HG03342 (cell line): ENCODE measurements at regions not wholly inside any gene's neighbourhood (a gene's known extent, or its start where the extent isn't known, plus 50 kb on each side); places are given as distances from the start of the nearest gene placed in this dataset.
A peak's percentile ranks its signal among the peaks of the same experiment; 100 is the strongest.

ENCODE experiments used
- ATAC-seq: cut with Tn5 transposase; IDR thresholded peaks from one replicate; pipeline ENCODE4 v1.9.1; 2021; ENCODE audit warnings: mild to moderate bottlenecking, moderate library complexity; ENCODE audit not compliant: unreplicated experiment

DNA sequence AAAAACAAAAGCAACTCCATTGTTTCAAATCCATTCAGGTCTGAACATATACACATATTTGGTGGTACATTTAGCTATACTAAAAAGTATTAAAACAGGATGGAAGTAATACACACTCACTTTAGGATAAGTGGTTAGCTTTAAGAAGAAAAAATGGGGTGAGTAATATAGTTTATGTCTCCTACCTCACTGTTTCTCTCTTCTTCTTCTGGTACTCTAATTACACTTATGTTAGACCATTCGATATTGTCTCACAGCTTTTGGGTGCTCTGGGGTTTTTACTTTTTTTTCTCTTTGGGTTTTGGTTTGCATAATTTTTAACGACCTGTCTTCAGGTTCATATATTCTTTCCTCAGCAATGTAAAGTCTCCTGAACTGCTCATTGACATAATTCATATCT lies 75.4 kb upstream of the AKAP13 start:
- ATAC-seq: no peak

DNA sequence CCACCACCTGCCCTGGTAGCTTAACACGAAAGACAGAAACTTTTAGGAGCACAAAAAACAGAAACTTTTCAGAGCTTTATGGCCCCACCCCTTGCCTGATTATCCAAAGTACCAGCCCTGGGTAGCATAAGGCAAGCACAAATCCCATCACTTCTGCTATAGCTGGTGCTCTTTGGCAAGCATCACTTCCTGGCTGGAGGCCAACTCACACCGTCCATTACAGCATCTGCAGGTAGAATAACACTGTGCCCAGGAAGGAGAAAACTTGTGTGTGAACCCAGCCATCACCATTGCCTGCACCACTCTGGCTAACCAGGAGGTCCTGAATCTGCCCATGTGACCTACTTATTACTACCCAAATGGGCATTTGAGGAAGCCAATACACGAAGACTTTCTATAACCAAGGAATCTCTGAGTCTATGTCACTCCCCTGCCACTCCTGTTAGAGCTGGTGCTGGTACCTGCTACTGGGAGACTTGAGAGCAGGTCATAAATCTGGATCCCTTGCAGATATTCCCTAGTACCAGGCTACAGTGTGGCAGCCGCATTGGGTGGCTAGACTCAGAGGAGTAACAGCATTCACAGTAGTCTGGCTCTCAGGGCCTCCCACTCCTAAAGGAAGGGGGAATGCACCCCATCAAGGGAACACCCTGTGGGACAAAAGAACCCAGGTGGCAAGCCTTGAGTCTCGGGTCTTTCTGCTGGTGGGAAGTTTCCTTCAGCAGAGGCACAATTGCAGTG lies 73.3 kb upstream of the AKAP13 start:
- no peak for ATAC-seq

DNA sequence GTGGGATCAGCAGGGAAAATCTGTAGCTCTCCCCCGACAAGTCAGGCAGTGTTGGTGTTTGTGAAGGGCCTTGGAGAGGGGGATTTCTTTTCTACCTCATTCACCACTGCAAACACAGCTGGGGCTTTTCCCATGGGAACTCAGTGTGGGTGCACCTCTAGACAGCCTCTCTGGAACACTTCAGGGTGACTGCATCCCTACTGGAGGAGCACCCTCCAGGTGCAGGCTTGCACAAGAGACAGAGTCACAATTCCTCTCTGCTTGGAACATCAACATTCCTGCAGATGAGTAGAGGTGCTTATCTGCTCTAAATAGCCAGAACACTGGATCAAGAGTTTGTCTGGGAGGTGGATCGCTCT lies 72.7 kb upstream of the AKAP13 start:
- ATAC-seq: no peak

DNA sequence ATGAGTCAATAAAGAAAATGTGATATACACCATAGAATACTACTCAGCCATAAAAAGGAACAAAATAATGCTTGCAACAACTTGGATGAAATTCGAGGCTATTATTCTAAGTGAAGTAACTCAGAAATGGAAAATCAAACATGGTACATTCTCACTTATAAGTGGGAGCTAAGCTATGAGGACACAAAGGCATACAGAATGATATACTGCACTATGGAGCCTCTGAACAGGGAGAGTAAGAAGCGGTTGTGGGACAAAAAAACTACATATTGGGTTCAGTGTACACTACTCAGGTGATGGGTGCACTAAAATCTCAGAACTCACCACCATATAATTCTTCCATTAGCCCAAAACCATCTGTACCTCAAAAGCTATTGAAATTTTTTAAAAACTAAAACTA lies 68.8 kb upstream of the AKAP13 start:
- ATAC-seq: no peak

DNA sequence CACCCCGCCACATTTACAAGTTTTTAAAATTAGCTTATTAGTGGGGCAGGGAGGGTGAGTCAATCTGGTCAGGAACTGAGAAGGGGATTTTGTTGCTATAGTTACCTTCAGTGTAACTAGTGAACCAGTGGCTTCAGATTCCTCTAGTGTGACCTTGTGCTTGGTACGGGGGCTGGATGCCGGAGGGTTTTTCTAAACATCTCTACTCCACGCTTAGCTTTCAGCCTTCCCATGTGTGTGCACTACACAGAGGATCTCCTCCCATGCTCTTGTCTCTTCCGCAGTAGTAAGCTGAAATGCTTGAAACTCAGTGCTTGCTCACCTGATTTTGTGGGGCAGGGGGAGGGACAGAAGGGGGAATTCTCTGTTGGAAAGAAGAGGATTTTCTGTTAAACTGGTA lies 67.9 kb upstream of the AKAP13 start:
- ATAC-seq: peak; percentile 97

DNA sequence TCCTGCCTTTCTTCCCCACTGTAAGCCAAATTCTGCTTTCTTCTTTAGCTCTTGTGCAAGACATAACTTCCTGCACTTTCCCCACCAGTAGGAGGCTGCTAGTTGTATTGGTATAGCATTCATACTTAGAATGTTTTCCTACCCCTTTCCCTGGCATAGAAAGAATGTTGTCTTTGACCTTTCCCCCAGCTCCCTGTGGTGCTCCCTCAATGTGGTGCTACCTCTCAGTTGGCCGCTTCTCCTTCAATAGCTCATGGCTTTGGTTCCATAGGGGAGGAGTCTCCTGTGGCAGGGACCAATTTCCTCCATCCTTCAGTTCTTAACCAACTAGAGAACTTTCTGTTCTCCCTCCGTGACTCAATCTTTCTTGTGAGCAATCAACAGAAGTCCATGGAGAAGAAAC lies 67.5 kb upstream of the AKAP13 start:
- ATAC-seq: peak; percentile 18

DNA sequence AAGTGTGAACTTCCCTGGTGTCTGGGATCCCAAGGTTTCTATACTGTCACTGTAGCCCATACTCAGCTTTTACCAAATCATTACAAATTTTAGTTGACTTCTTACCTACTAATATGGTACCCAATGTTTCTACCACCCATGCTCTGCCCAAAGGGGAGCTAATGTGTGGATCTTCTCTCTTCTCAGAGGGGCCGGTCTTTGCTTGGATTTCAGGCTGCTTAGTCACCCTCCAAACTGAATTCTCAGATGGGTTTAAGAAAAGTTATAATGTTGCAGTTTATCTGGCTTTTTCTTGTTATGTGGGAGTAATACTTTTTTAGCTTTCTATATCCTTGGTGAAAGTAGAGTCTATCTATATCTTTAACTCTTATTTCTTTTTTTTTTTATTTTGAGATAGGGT lies 67.1 kb upstream of the AKAP13 start:
- no peak for ATAC-seq

DNA sequence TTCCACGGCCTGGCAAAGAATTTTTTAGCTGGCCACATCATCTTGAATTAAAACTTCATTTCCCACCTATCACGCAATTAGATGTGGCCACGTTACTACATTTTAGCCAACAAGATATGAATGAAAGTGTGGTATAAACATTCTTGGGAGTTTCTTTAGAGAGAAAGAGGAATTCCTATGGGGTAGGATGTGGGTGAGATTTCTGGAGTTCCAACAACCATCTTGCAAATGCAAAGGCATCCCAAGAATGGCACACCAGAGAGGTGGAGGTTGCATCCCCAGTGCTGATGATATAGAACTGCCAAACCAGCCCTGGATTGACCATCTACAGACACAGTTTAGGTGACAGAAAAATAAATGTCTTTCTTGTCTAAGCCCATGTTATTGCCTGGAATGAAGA lies 66.3 kb upstream of the AKAP13 start:
- no peak for ATAC-seq

DNA sequence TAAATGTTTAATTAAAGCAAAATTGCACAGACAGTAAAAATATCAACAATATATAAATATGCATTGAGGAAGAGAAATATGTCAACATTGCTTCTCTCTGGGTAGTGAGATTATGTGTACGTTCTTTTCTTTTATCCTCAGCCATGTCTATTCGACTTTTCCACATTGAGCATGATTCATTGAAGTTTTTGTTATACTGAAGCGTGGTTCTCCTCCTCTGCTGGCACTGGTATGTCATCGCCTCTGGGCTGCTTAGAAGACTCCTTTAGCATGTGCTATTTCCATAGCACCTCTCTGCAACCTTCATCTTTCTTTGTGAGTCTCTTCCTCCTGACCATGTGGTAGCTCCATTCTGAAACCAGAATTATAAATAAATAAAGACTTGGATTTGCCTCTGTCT lies 65.8 kb upstream of the AKAP13 start:
- ATAC-seq: no peak

DNA sequence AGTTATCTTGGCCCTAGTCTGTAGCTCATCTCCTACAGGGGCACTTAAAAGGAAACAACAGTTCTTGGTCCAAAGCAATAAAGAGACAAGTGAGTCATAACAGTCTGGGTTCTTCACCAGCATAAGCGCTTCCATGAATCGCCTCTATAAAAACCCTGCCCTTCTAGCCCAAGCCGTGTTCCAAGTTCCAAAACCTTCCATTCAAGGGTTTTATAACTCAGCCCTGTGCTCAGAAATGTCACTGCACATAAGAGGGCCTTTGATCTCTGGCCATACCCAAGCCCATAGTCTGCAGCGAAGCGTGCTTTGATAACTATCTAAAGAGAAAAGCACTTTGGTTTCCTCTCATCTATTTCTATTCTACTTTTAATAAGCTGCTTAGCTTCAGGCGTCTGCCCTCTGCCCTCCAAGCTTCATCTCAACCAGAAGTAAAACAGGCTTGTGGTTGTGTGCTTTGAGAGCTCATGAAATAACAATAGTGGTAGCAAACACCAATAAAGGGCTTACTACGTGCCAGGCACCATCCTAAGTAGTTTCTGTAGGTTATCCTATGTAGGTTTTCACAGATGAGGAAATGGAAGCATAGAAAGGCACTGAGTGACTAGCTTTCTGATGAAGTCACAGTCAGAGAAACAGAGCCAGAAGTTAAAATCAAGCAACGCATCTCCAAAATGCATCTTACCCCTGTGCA lies 64.0 kb upstream of the AKAP13 start:
- no peak for ATAC-seq

DNA sequence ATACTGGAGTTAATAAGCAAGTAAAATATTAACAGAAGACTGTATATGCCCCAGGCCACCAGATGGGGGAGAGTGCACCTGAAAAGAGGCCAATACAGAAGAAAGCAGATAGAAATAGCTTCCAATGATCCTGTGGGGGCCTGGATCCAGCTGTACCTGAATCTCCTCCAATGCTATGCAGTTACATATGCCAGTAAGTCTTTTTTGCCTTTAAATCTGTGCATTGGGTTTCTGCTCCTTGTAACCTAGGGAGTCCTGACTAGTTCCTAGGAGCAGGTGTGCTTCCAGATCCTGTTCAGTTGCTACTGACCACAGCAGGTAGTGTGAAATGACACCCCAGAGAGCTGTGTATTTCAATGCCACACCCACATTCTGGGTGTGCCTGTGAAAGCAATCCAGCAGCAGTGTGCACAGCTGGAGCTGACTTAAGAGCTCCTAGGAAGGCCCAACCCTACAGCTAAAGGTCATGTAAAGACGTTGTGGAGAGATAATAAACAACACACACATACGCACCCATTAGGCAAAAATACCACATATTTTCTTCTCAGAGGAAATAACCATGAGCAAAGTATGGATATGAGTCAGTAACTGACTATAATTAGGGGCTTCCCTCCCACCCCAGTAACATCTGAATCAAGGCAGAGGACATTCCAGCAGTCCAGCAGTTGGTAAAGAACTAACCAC lies 62.2 kb upstream of the AKAP13 start:
- peak; percentile 90 for ATAC-seq

DNA sequence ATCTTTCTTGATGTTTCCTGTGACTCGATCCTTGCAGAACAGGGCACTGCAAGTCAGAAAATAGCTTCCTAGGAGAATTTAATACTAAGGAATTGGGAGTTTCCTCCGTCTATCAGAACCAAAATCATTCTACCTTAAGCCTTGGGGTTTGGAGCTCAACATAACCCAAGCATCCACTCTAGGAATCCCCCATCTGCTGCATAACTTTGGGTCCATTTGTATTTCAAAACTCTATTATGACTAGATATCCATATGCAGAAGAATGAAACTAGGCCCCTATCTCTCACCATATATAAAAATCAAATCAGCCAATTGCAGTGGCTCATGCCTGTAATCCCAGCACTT lies 61.7 kb upstream of the AKAP13 start:
- peak; percentile 21 for ATAC-seq

DNA sequence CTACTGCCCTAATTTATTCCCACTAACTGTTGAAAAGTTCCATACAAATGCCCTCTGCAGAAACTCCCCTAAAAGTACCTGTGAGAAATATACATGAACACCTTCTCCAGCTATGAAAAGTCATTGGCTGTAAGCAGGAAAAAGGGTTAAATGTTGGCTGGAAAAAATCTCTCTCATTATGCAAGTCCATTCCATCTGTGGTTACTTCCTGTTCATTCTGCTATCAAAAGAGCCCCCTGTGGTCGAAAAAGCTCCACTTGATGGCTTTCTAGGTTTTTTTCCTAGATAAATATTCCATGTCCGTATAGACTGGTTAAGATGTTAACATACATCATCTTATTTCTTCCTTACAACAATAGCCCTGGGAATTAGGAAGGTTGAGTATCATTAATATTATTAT lies 56.2 kb upstream of the AKAP13 start:
- ATAC-seq: no peak

DNA sequence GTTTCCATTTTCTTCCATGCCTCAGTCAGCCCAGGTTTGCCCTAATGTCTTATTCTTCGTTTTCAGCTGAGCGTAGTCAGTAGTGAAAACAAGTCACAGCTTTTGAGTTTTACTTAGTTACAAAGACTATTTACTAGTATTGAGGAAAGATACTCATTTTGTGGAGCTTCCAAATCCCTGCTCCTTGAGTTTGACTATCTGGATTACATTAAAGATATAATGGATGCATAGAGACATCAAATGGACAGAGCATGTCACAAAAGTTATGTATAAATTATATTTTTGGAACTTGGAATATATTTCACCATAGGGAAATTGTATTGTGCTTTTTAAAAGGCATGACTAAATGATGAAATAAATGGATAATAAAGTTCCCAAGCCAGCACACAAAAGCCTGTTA lies 54.6 kb upstream of the AKAP13 start:
- no peak for ATAC-seq

DNA sequence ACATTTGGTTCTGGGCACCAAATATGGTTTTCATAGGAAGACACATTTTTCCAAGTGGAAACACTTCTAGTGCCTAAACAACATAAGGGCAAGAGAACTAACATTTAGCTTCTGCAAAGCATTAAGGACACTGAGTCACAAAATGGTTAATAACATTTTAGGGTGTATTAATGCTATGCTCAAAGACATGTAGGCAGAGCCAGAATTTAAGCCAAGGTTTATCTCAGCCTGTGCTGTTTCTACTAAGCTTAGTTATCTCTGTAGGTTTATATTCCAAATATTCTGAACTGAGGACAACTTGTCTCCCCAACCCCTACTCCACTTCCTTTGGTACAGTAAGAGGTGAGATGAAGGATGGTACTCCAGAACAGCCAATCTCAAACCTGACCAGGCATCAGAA lies 54.1 kb upstream of the AKAP13 start:
- ATAC-seq: no peak

DNA sequence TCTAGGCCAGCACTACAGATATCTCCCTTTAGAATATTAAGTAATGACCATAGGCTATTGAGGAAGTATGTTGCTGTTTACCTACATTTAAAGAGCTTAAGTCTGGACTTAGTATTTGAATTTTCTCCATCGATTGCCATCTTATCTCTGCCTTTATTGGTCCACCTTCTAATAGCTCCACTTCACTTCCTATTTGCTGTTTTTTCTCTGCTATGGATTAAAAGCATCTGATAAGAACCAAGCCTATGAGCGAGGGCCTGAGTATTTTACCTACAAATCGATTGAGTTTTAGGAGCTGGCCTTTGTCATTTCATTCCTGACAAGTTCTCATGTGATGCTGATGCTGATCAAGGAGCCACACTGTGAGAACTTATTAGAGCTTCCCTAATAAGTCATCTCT lies 52.6 kb upstream of the AKAP13 start:
- no peak for ATAC-seq

DNA sequence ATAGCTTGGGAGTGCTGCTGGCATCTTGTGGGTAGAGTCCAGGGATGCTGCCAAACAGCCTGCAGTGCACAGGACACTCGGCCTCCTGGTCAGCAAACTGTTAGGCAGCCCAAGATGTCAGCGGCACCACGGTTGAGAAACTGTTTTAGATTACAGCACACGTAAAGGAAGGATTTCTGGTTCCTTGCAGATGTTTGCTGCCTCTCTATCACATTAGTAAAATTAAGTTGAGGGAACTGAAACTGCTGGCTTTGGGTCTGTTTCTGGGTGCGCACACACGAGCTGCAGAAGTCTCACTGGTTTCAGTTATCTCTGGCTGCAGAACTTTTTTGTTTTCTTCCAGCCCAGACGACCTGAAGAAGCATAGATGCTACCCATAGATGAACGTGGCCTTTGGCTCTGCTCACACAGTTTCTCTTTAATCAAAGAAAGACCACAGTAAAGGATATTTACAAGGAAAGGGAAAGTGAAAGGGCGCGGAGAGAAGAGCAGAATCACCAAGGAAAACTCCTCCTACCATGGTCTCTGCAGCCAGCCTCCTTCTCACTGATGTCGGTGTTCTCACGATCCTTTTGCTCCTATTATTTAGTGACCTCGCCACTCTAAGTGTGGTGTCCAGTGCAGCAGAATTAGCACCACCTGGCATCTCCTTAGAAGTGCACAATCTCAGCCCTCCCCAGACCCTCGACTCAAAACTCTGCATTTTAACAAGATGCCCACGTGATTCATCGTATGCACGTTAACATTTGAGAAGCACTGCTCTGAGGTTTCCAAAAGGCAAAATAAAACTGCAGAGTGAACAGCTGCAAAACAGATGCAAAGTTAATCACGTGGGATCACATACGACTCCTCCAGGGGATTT lies 50.6 kb upstream of the AKAP13 start:
- ATAC-seq: peak; percentile 63
